CMK (cell line): ENCODE measurements at regions not wholly inside any gene's neighbourhood (a gene's known extent, or its start where the extent isn't known, plus 50 kb on each side); places are given as distances from the start of the nearest gene placed in this dataset.
A peak's percentile ranks its signal among the peaks of the same experiment; 100 is the strongest.
"Not testable (repeated sequence)": the region's sequence is repeated elsewhere in the genome, so short reads cannot be mapped to it uniquely, and the experiment has no call there.

ENCODE experiments used
- DNase-seq: peaks from one replicate; pipeline ENCODE4 v3.0.0-alpha.2; 2010; ENCODE audit warnings: low read depth

DNA sequence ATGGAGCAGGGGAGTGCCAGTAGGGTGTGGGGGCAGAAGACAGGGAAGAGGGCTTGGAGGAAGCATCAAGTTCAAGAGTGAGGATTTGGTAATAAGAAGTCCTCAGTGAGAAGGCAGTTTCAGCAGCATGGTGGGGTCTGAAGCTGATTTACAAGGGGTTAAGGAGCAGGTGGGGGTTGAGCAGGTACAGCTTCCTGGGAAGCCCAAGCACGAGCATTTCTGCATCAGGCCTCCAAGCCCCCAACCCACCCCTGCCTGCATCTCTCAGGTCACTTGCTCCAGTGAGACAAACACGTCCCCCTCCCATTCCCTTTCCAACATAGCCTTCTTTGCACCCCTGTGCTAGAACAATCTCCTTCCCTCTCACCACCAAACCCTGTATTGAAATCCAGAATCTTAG lies 574.7 kb downstream of the MATN1 start:
- DNase-seq = no peak

DNA sequence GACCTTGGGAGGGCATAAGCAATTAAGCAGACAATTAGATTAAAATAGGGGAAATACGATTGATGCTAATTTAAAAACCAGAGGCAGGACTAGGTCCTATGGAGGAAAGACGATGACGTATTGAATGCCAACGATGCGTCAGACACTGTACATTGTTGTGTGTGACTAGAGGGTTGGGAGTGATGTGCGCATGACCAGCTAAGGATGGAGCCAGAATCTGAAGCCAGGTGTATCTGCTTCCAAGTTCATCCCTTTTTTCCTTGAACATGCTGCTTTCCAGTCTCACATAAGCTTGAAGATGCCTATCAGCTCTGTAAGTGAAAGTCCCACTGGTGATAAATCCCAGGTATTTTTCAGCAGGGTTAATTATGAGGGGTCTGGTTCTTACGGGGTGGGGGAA lies 576.2 kb downstream of the MATN1 start:
- DNase-seq = no peak

DNA sequence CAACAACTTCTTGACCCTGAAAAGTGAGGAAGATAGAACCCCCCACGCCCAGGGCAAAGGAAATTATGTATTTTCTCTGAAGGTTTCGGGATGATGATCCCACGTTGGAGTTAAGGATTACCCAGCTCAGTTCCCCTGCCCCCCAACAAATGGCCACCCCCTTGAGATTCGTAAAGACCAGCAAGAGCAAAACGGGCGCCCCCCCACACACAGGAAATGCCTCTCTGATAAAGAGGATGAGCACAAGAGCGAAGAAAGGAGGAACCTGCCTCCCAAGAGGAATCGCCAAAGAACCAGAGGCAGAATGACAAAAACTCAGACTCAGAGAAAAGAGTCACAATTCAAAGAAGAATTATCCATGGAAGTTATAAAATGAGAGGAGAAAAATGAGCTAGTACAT lies 576.9 kb downstream of the MATN1 start:
- no peak for DNase-seq

DNA sequence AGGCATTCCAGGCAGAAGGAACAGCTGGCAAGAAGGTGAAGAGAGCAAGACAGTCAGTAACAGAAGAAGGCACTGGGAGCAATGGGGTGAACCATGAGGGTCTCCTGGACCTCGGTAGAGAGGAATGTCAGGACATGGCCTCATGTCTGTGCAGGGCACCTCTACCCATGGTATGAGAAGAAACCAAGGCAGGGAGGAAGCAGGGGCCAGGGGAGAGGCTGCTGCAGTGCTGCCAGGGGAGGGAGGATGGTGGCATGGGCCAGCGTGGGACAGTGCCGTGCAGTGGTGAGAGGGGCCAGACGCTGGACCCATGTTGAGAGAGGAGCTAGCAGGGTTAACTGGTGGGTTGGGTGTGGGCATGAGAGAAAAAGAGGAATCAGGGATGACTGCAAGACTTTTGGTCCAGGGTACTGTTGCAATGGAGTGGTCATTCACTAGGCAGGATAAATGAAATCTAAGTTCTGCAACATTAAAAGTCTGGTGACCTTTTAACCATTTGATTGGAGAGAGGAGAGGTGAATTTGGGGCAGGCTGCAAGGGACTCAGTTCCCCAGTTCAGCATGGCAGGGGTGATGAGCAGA lies 577.6 kb downstream of the MATN1 start:
- no peak for DNase-seq

DNA sequence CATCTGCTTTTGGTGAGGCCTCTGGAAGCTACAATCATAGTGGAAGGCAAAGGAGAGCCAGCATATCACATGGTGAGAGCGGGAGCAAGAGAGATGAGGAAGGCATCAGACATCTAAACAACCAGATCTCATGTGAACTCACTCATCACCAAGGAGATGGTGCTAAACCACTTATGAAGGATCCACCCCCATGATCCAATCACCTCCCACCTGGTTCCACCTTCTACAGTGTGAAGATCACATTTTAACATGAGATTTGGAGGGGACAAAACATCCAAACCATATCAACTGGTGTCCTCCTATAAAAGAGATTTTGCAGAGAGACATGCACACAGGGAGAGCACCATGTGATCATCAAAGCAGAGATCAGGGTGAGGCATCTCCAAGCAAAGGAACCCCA lies 578.6 kb downstream of the MATN1 start:
- no peak for DNase-seq

DNA sequence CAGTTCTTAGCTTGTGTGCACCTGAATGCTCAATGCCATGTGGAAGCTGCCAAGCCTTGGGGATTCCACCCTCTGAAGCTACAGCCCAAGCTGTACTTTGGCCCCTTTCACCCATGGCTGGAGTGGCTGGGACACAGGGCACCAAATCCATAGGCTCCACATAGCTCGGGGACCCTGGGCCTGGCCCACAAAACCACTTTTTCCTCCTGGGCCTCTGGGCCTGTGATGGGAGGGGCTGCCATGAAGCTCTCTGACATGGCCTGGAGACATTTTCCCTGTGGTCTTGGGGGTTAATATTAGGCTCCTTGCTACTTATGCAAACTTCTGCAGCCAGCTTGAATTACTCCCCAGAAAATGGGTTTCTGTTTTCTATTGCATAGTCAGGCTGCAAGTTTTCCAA lies 579.9 kb downstream of the MATN1 start:
- no peak for DNase-seq

DNA sequence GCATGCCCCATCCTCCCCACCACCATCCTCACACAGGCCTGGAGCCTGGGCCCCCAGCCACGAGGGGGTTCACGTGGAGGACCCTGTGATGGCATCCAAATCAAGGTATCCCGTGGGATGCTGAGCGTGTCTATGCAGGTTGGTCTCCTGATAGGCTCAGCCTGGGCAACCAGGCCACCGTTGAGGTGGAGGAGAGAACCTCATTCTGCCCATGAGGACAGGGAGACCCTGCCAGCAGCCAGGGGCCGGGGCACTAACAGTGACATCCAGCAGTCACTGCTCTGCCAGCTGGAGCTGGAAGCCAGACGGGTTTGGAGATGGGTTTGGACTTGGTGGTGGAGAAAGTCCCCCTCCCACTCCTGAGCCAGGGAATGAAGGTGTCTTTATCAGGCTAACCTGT lies 582.8 kb downstream of the MATN1 start:
- no peak for DNase-seq

DNA sequence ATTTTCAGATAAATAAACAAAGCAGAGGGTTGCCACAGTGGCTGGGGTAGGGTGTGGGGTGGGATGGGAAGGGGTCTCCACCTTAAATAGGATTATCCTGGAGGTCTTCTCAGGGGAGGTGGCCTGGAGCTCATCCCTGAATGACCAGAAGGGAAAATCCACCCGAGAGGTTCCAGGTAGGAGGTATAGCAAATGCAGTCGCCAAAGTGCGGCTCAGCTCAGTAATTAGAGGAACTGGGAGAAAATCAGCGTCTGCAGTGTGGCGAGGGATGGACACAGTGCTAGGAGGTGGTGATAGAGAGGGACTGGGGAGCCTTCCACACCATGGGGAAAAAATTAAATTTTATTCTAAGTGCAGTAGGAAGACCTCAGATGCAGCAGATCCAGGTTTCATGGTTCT lies 584.5 kb downstream of the MATN1 start:
- no peak for DNase-seq

DNA sequence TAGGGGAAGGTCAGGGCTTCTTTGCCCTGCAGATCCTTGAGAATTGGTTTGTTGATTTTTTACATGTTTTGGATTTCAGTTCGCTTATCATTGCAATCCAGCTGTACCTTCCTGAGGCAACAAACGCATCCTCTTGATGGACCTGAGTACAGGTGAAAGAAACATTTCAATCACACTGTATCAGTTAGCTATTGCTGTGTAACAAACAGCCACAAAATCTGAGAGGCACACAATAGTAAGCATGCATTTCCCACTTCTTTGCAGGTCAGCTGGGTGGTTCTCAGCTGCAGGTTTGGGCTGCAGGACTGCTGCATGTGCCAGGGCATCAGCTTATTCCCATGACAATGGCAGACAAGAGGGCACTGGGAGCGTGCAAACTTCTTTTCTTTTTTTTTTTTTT lies 586.4 kb downstream of the MATN1 start:
- DNase-seq = no peak

DNA sequence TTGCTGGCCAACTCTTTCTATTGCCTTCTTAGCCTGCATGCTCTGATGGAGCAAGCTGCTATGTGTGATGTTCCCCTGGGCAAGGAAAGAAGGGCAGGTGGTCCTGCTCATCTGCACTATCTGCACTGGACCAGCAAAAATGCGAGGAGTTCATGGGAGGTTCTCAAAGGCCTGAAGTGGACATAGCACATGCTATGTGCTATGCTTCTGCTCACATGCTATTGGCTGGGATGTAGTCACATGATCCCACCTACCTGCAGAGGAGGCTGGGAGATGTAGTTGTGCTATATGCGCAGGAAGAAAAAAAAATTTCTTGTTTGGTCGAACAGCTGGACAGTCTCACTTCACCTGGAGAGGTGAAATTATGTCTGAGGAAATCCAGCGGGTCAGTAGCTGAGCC lies 587.7 kb downstream of the MATN1 start:
- DNase-seq = no peak

DNA sequence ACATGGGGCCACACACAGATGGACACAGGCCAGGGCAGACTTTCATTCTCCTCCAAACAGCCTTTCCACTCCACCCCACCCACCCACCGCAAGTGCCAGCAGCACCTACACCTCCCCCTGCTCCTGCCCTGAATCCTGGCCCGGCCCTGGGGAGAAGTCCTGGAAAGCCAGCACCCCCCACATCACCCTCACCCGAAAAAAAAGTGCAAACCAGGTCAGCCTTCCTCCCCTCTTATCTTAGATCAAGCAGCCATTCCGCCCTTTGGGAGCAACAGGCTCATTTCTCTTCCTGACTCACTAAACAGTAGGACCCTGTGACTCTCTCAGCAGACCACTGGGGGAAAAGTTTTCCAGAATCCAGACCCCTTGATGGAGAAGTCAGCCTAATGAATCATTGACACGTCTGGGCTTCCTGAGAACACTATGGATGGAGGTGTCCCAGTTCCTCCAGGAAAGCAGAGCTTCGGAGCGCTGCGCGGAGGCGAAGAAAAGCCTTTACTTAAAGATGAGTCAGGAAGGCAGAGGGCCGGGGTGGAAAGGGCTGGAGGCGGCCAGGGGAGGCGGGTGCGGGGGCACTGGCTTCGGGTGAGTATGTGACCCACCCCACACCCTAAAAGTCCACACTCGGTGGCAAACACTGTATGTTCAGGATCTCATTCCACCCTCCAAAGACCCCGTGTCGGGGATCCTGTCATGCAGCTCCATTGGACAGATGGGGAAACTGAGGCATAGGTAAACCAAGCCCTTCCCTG lies 588.7 kb downstream of the MATN1 start:
- DNase-seq = no peak

DNA sequence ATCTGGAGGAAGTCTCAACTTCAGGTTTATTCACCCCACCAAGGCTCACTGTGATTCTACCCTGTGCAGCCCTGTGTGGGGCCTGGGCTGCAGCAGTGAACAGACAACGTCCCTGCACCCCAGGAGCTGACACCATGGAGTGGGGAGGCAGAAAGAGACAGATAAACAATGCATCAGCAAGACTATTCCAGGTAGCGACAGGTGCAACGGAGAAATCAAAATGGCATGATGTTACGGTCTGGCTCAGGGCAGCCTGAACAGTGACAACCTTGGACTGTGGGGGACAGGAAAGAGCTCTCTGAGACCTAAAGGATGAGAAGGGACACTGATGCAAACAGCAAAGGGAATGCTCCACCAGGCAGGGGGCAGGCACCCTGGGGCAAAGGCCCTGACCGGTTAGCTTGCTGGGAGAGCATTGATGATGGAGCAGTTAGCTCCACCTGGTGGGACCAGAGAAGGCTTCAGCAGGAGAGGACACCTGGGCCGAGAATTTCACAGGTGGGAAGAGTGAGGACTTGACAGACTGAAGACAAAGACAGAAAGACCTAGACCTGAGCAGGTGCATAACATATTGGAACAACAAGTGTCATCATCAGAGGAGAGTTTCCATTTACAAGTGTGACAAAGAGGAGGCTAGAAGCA lies 589.9 kb downstream of the MATN1 start:
- no peak for DNase-seq

DNA sequence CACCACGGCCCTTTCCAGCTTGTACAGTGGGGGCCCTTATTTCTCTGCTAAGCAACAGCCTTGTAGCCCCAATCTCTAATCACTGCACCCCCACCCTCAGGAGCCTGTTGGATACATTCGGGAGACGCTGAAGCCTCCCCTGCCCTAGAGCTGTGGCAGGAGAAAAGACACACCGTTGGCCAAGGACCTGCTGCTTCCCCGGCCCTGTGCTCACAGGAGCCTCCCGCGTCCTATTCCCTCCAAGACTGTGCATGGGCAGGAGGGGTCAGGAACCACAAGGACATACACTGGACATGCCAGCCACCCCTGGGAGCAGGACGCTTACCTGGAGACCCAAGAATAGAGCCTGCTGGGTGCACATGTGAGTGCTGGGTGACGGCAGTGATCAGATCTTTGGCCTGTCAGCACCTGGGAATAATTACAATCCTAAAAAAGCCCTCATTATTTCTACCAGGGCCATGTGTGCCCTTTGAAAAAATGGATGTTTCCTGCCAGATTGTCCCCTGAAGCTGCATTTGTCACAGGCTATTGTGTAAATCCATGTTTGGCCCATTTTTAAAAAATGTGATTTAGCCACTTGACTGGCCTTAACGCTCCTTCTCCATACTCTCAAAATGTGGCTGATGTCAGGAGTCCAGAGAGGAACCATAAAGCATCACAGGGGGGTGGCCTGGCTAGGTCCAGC lies 590.6 kb downstream of the MATN1 start:
- DNase-seq = no peak

DNA sequence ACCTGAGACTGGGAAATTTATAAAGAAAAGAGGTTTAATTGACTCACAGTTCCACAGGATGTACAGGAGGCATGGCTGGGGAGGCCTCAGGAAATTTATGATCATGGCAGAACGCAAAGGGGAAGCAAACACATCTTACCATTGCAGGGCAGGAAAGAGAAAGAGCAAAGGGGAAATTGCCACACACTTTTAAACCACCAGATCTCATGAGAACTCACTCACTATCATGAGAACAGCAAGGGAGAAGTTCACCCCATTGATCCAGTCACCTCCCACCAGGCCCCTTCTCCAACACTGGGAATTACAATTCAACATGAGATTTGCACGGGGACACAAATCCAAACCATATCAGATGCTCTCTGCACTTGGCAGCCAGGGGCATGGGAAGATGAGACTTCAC lies 592.8 kb downstream of the MATN1 start:
- DNase-seq = not testable (repeated sequence)

DNA sequence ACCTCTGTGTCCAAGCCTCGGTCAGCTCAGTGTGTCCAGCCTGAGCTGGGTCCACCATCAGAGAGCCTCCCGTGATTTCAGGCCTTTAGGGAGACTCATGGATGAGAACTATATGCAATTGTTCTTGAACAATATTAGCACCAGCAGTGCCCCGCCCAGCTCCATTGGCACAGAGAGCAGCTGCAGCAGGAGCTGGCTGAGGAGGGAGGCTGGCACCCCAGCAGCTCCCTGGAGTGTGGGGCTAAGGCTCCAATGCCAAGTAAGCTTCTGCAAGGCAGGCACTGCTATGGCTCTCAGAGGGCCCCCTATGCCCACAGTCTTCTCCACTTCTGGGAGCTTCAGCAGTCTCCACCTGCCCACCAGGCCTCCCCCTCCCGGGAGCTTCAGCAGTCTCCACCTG lies 593.3 kb downstream of the MATN1 start:
- no peak for DNase-seq

DNA sequence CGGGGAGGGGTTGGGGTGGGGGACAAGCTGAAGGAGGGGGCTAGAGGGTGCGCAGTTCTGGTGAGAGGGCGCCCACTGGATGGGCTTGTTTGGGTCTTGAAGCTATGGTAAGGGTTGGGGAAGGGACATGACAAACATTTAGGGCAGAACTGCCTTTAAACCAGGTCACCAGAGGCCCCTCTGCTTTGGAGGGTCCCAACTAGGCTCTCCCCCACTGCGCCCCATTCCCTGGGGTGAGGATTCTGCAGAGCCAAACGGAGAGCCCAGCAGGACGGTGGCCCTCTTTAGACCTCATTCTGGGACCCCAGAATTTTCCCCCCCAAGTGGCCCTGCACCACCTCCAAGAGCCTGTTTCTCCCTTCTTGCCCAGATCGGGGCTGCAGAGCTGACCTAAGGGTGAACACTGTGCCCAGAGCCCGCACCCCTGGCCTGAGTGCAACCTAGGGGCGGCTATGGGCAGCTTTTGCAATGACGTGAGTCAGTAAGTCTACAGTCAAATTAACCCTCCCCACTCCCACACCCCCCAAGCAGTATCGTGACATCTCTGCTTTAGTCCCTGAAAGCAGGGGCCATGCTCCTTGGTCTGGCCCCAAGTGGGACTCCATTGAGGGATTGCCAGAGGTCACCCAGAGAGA lies 593.8 kb downstream of the MATN1 start:
- no peak for DNase-seq

DNA sequence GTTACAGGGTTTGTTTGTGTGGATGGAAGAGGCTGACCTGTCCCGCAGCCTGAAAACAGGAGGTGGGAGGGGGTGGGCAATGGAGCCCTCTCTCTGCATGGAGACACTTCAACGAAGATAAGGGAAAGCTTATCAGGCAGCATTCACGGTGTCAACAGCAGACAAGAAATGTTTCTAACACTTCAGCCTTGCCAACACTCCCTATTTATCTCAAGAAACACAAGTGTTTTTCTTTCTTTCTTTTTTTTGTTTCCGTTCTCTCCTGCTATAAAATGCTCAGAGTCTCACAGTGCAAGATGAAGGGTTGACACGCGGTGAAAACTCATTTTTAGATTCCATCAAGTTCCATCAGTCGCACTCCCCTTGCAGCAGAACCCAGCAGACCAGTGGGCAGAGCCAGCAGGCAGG lies 594.4 kb downstream of the MATN1 start:
- peak; percentile 38 for DNase-seq

DNA sequence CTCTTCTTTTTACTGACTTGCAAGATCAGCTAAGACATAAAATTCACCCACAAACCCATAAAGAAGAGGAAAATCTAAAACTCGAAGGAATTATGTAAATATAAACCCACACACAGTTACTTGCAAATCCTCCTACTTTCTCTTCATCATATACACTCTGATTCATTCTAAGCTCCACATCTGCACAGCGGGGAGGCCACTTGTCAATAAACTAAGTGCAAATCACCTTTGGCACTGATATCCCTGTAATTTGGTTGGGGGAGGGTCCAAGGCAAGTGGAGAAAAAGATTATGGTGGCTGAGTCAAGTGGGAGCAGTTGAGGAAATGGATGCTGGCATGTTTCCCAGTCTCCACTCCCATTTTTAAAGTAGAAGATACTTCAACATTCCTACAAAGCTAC lies 596.5 kb downstream of the MATN1 start:
- DNase-seq = no peak

DNA sequence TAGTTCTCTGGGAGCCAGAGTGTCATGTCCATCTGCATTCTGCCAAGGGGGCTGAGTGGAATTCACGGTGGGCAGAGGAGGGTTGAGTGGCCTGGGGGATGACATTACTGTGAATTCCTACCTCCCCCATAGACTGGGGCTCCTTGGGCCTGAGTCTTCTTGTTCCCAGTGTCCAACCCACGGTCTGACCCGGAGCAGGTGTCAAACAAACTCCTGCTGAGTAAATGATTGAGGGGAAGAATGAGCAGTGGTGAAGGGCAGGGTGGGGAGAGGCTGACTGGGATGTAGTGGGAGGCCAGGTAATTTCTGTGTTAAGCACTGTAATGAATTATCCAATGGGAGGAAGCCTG lies 597.6 kb downstream of the MATN1 start:
- DNase-seq = no peak

DNA sequence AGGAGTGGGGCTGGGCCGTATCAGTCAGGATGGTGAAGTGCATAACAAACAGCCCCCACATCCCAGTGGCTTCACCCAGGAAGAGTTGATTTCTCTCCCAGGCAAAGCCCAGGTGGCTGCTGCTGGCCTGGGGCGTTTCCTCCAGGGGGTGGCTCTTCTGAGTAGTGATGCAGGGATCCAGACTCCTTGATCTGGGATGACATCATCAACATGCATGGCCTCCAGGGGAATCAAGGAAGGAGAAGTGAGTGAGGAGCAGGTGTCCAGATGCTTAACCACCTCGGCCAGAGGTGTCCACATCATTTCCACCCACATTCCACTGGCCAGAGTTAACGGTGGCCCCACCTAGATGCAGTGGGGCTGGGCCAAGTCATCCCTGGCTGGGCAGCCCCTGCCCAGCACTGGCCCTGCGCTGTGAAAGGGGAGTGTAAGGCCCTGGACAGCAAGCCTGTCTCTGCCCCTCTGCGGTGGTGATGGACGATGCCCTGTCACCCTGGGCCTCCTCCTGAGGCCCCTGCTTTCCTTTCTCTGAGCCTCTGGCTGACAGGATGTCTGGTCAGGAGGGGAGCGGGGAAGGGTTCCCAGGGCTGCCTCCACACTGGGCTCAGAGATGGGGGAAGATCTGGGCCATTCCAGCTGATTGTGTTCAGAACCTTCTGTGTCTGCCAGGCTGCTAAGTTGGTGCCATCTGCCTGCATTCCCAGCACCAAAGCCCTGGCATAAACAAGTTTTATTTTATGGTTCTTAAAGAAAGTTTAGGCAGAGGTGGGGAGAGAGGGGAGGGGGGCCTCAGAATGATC lies 598.2 kb downstream of the MATN1 start:
- no peak for DNase-seq

DNA sequence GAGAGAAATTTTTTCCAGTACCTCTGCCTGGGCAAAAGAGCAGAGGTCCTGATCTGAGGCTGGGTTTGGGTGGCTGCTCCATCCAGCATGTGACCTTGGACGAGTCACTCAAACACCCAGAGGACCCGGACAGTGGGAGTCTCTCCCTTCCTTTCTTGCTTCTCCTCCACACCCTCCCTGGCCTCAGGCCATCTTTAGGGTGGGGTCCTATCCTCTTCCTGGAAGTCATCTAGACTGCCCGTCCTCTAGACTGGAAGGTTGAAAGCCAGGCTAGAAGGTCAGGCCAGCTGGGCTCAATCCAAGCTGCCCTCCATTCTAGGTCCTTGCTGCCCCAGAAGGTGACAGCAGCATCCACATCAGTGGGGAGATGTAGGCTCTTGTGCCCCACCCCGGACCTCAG lies 599.5 kb downstream of the MATN1 start:
- no peak for DNase-seq

DNA sequence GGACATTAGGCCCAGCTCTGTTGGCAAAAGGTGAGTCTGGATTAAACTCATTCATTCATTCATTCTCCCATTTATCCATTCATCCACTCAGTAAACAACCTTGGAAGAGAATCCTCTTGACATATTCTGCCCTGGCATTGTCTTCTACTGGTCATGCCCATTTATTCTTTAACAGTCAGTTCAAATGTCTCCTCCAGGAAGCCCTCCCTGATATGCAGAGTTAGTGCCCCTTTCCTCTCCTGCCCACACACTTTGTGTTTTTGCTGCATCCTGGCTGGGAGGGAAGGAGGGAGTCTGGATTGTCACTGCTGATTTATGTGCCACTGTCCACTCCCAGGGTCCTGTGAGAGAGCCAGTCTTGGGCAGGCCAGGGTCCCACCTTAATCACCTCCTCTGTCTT lies 600.3 kb downstream of the MATN1 start:
- no peak for DNase-seq
